Left lung (tissue), 4 donors: ENCODE measurements at regions not wholly inside any gene's neighbourhood (a gene's known extent, or its start where the extent isn't known, plus 50 kb on each side); places are given as distances from the start of the nearest gene placed in this dataset.
"Not testable (repeated sequence)": the region's sequence is repeated elsewhere in the genome, so short reads cannot be mapped to it uniquely, and the experiment has no call there.

ENCODE experiments used
- ATAC-seq: fragments of 200-7000 bp; cut with Tn5 transposase; one replicate; pipeline ENCODE4 v1.9.1; 2020; ENCODE audit warnings: moderate library complexity
- DNase-seq, 4 donors: peaks; one replicate each; pipeline ENCODE4 v3.0.0-alpha.2; 2013 to 2020
- H3K27ac ChIP-seq, 2 donors: fragments of 200-600 bp; sonication (generic) in 1 of 2; one replicate each; pipeline versions ENCODE4 v1.5.0 to v1.8.0; 2020 to 2021
- H3K27me3 ChIP-seq, 2 donors: fragments of 200-600 bp; sonication (generic) in 1 of 2; one replicate each; pipeline versions ENCODE4 v1.5.0 to v1.8.0; 2020 to 2021
- H3K36me3 ChIP-seq, 2 donors: fragments of 200-600 bp; sonication (generic) in 1 of 2; one replicate each; pipeline versions ENCODE4 v1.5.0 to v1.8.0; 2020 to 2021
- H3K4me1 ChIP-seq, 2 donors: fragments of 200-600 bp; one replicate each; pipeline ENCODE4 v1.8.0; 2021
- H3K4me3 ChIP-seq, 2 donors: fragments of 200-600 bp; sonication (generic) in 1 of 2; one replicate each; pipeline versions ENCODE4 v1.5.0 to v1.8.0; 2020 to 2021; ENCODE audit warnings: mild to moderate bottlenecking in 1 of 2
- H3K9me3 ChIP-seq, 2 donors: fragments of 200-600 bp; sonication (generic) in 1 of 2; one replicate each; pipeline versions ENCODE4 v1.5.0 to v1.8.0; 2020 to 2021
- CTCF ChIP-seq, 2 donors: fragments of 200-600 bp; sonication (generic) in 1 of 2; IDR thresholded peaks; one replicate each; pipeline versions ENCODE4 v1.5.0 to v1.8.0; 2021; ENCODE audit warnings: antibody characterized with exemption in 2 of 2
- intact Hi-C, 2 donors: fragments of 100-400 bp; cut with DNase I; formaldehyde crosslinking; loops; one replicate each; pipeline versions ENCODE4 v1.11.2 to v1.14.2; 2022
- donor health status: DM: no; HTN: yes; CAD: no.
- donor health status: DM: no; HTN: no; CAD: no.

GRCh38 chr9:101849102-101849707 is 110.8 kb upstream of the GRIN3A start:
- Histone ChIP-seq H3K27ac (no peak overlapping the region), H3K9me3 (no peaks in the 10 kb centered on the region), H3K27me3 (no peaks in the 10 kb centered on the region), H3K4me3 (no peak overlapping the region), H3K4me1 (no peaks in the 10 kb centered on the region), H3K36me3 (no peaks in the 10 kb centered on the region)
- no peak for ATAC-seq
- intact Hi-C loops: no loop called here
- peak in 2 of 4 donors; percentile 1 to 3 for DNase-seq
- TF ChIP-seq CTCF (IDR thresholded peaks at IDR 0.05): no peak

GRCh38 chr9:101848485-101848919 is 110.1 kb upstream of the GRIN3A start:
- Histone ChIP-seq H3K36me3 (no peaks in the 10 kb centered on the region), H3K27ac (no peak overlapping the region), H3K9me3 (no peaks in the 10 kb centered on the region), H3K4me1 (no peaks in the 10 kb centered on the region), H3K4me3 (no peak overlapping the region), H3K27me3 (no peaks in the 10 kb centered on the region)
- TF ChIP-seq CTCF (IDR thresholded peaks at IDR 0.05): no peak
- ATAC-seq (peak; percentile 47), DNase-seq (peak in 2 of 4 donors; percentile 30 to 62)
- intact Hi-C loops: no loop called here

GRCh38 chr9:101846161-101846560 is 107.7 kb upstream of the GRIN3A start:
- no peaks in the 10 kb centered on the region for H3K36me3 ChIP-seq
- no peaks in the 10 kb centered on the region for H3K27me3 ChIP-seq
- DNase-seq (no peak), ATAC-seq (no peak)
- no peaks in the 10 kb centered on the region for H3K4me1 ChIP-seq
- H3K9me3 ChIP-seq: no peaks in the 10 kb centered on the region
- intact Hi-C loops: no loop called here
- H3K4me3 ChIP-seq: no peak overlapping the region
- H3K27ac ChIP-seq: no peak overlapping the region
- no peak for TF ChIP-seq CTCF (IDR thresholded peaks at IDR 0.05)

- intact Hi-C loops: no loop called here
- Histone ChIP-seq H3K27ac (no peak overlapping the region), H3K4me1 (no peaks in the 10 kb centered on the region), H3K27me3 (no peaks in the 10 kb centered on the region), H3K36me3 (no peaks in the 10 kb centered on the region), H3K4me3 (no peak overlapping the region), H3K9me3 (peaks cover 0 to 2% of the 10 kb centered on the region in 2 donors)
- no peak for TF ChIP-seq CTCF (IDR thresholded peaks at IDR 0.05)
- DNase-seq: no peak
- no peak for ATAC-seq
Measured at GRCh38 chr9:101840694-101841188, 102.3 kb upstream of the GRIN3A start.

GRCh38 chr9:101838988-101839387 is 100.5 kb upstream of the GRIN3A start:
- DNase-seq, H3K9me3 ChIP-seq, H3K4me3 ChIP-seq, ATAC-seq, H3K4me1 ChIP-seq, H3K27me3 ChIP-seq, H3K27ac ChIP-seq, H3K36me3 ChIP-seq, intact Hi-C loops: not testable (repeated sequence)

GRCh38 chr9:101836021-101836420 is 97.6 kb upstream of the GRIN3A start:
- Histone ChIP-seq H3K36me3 (no peaks in the 10 kb centered on the region), H3K27me3 (no peaks in the 10 kb centered on the region), H3K4me1 (no peaks in the 10 kb centered on the region), H3K27ac (no peak overlapping the region), H3K4me3 (no peak overlapping the region), H3K9me3 (peaks cover 0 to 2% of the 10 kb centered on the region in 2 donors)
- DNase-seq (no peak), ATAC-seq (no peak)
- TF ChIP-seq CTCF (IDR thresholded peaks at IDR 0.05): no peak
- intact Hi-C loops: no loop called here
